Spleen (tissue), 7 donors: ENCODE measurements at regions not wholly inside any gene's neighbourhood (a gene's known extent, or its start where the extent isn't known, plus 50 kb on each side); places are given as distances from the start of the nearest gene placed in this dataset.

Experiments used
- CTCF ChIP-seq, 11 experiments: fragments of 200-600 bp in 7 of 11; fragments of 450-650 bp in 4 of 11; sonication (generic) in 4 of 11; IDR thresholded peaks in 8 of 11; conservative IDR thresholded peaks in 3 of 11; 1 replicate in 7 of 11; 2 replicates in 4 of 11; pipeline versions ENCODE4 v1.4.0 to v1.8.0; 2016 to 2021; ENCODE audit warnings: antibody characterized with exemption in 11 of 11, inconsistent platforms in 4 of 11, mild to moderate bottlenecking in 1 of 11
- POLR2A ChIP-seq, 3 donors: fragments of 450-650 bp; IDR thresholded peaks; one replicate each; pipeline ENCODE4 v1.5.1; 2017; ENCODE audit warnings: antibody characterized with exemption in 3 of 3, mild to moderate bottlenecking in 1 of 3
- POLR2AphosphoS5 ChIP-seq, 3 donors: sonication (generic); formaldehyde crosslinking; IDR thresholded peaks; one replicate each; pipeline ENCODE4 v1.5.1; 2017; ENCODE audit warnings: antibody characterized with exemption in 3 of 3
- donor health status: DM: no; HTN: no; CAD: no; lungs with moderate emphysema.
- donor health status: DM: no; HTN: no; CAD: no.
- donor health status: DM: no; HTN: no; CAD: no.

- TF ChIP-seq CTCF (IDR thresholded peaks at IDR 0.05 in 8 of 11, conservative IDR thresholded peaks at IDR 0.05 in 3 of 11) (no peak), POLR2A (IDR thresholded peaks at IDR 0.05) (no peak), POLR2AphosphoS5 (IDR thresholded peaks at IDR 0.05) (no peak)
Measured at GRCh38 chr5:99030906-99031440, 102.2 kb upstream of the CHD1 start.
